Liver (tissue), 3 donors: ENCODE measurements at regions not wholly inside any gene's neighbourhood (a gene's known extent, or its start where the extent isn't known, plus 50 kb on each side); places are given as distances from the start of the nearest gene placed in this dataset.

Experiments used
- EGR1 ChIP-seq, 2 donors: IDR thresholded peaks; 2 replicates each; pipeline ENCODE4 v1.6.1; 2016 to 2018; ENCODE audit warnings: antibody characterized with exemption in 2 of 2, low read depth in 2 of 2
- FOXA2 ChIP-seq: IDR thresholded peaks from 2 replicates; pipeline ENCODE4 v1.6.1; 2016; ENCODE audit warnings: antibody characterized with exemption
- GABPA ChIP-seq, 2 donors: IDR thresholded peaks in 1 of 2; conservative IDR thresholded peaks in 1 of 2; 2 replicates each; pipeline ENCODE4 v1.6.1; 2016; ENCODE audit warnings: antibody characterized with exemption in 2 of 2, mild to moderate bottlenecking in 1 of 2, moderate library complexity in 1 of 2
- HNF4G ChIP-seq: IDR thresholded peaks from 2 replicates; pipeline ENCODE4 v1.6.1; 2016; ENCODE audit warnings: antibody characterized with exemption
- JUND ChIP-seq, 2 donors: IDR thresholded peaks; 2 replicates each; pipeline ENCODE4 v1.6.1; 2016; ENCODE audit warnings: antibody characterized with exemption in 2 of 2
- RAD21 ChIP-seq, 2 donors: IDR thresholded peaks; 2 replicates each; pipeline ENCODE4 v1.6.1; 2016; ENCODE audit warnings: antibody characterized with exemption in 2 of 2, mild to moderate bottlenecking in 2 of 2
- SP1 ChIP-seq: IDR thresholded peaks from 2 replicates; pipeline ENCODE4 v1.6.1; 2018; ENCODE audit warnings: antibody characterized with exemption, mild to moderate bottlenecking
- TAF1 ChIP-seq: conservative IDR thresholded peaks from 2 replicates; pipeline ENCODE4 v1.6.1; 2016; ENCODE audit warnings: antibody characterized with exemption, mild to moderate bottlenecking
- YY1 ChIP-seq: IDR thresholded peaks from 2 replicates; pipeline ENCODE4 v1.6.1; 2016; ENCODE audit warnings: antibody characterized with exemption, mild to moderate bottlenecking
- TF ChIP-seq, protein P1 (sequence below): fragments of 150-350 bp; IDR thresholded peaks from 2 replicates; pipeline ENCODE4 v1.5.1; 2017; ENCODE audit warnings: improper control_type of control experiment, low read depth, low read length; ENCODE audit not compliant: missing input control
- TF ChIP-seq, protein P2 (sequence below): IDR thresholded peaks from 2 replicates; pipeline ENCODE4 v1.6.1; 2016; ENCODE audit warnings: antibody characterized with exemption, mild to moderate bottlenecking
- TF ChIP-seq, protein P3 (sequence below): IDR thresholded peaks from 2 replicates; pipeline ENCODE4 v1.6.1; 2016; ENCODE audit warnings: antibody characterized with exemption
- TF ChIP-seq, protein P4 (sequence below): IDR thresholded peaks from 2 replicates; pipeline ENCODE4 v1.6.1; 2016; ENCODE audit warnings: antibody characterized with exemption
- donor health status: healthy.
- donor health status: healthy.

DNA sequence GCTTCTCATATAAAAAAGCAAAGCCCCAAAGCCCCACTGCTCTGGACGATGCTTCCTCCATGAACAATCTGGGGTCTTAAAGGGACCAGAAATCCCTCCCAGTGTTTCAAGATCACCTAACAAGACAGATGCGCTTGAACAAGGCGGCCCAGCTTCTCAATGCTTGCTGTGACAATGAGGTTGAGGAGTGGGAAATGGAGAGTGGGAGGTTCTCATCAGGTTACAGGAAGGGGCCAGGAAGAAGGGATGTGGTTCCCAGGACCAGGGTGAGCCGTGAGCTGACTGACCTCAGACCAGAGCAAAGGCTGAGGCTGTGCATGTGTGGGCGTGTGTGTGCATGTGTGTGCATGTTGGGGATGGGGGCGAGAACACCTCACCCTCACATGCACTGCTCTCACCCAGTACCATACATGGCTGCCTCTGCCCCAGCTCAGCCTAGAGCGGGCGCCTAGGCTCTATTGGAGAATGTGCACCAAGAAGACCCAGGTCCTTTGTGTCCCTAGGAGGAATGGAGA lies 220.8 kb upstream of the GPR26 start:
- TF ChIP-seq, protein P1, sequence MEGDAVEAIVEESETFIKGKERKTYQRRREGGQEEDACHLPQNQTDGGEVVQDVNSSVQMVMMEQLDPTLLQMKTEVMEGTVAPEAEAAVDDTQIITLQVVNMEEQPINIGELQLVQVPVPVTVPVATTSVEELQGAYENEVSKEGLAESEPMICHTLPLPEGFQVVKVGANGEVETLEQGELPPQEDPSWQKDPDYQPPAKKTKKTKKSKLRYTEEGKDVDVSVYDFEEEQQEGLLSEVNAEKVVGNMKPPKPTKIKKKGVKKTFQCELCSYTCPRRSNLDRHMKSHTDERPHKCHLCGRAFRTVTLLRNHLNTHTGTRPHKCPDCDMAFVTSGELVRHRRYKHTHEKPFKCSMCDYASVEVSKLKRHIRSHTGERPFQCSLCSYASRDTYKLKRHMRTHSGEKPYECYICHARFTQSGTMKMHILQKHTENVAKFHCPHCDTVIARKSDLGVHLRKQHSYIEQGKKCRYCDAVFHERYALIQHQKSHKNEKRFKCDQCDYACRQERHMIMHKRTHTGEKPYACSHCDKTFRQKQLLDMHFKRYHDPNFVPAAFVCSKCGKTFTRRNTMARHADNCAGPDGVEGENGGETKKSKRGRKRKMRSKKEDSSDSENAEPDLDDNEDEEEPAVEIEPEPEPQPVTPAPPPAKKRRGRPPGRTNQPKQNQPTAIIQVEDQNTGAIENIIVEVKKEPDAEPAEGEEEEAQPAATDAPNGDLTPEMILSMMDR = no peak
- TF ChIP-seq RAD21 (IDR thresholded peaks at IDR 0.05) = no peak
- no peak for TF ChIP-seq YY1
- no peak for TF ChIP-seq GABPA (IDR thresholded peaks at IDR 0.05 in 1 of 2, conservative IDR thresholded peaks at IDR 0.05 in 1 of 2)
- TF ChIP-seq, protein P2, sequence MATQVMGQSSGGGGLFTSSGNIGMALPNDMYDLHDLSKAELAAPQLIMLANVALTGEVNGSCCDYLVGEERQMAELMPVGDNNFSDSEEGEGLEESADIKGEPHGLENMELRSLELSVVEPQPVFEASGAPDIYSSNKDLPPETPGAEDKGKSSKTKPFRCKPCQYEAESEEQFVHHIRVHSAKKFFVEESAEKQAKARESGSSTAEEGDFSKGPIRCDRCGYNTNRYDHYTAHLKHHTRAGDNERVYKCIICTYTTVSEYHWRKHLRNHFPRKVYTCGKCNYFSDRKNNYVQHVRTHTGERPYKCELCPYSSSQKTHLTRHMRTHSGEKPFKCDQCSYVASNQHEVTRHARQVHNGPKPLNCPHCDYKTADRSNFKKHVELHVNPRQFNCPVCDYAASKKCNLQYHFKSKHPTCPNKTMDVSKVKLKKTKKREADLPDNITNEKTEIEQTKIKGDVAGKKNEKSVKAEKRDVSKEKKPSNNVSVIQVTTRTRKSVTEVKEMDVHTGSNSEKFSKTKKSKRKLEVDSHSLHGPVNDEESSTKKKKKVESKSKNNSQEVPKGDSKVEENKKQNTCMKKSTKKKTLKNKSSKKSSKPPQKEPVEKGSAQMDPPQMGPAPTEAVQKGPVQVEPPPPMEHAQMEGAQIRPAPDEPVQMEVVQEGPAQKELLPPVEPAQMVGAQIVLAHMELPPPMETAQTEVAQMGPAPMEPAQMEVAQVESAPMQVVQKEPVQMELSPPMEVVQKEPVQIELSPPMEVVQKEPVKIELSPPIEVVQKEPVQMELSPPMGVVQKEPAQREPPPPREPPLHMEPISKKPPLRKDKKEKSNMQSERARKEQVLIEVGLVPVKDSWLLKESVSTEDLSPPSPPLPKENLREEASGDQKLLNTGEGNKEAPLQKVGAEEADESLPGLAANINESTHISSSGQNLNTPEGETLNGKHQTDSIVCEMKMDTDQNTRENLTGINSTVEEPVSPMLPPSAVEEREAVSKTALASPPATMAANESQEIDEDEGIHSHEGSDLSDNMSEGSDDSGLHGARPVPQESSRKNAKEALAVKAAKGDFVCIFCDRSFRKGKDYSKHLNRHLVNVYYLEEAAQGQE = no peak
- no peak for TF ChIP-seq SP1
- TF ChIP-seq, protein P3, sequence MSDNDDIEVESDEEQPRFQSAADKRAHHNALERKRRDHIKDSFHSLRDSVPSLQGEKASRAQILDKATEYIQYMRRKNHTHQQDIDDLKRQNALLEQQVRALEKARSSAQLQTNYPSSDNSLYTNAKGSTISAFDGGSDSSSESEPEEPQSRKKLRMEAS = no peak
- TF ChIP-seq EGR1 (IDR thresholded peaks at IDR 0.05; ENCODE audit: low read depth in 2 of 2) = no peak
- no peak for TF ChIP-seq HNF4G
- TF ChIP-seq TAF1 = no peak
- TF ChIP-seq, protein P4, sequence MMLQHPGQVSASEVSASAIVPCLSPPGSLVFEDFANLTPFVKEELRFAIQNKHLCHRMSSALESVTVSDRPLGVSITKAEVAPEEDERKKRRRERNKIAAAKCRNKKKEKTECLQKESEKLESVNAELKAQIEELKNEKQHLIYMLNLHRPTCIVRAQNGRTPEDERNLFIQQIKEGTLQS = no peak
- no peak for TF ChIP-seq FOXA2
- no peak for TF ChIP-seq JUND (IDR thresholded peaks at IDR 0.05)
